Right lobe of liver (tissue), 6 donors: ENCODE measurements at regions not wholly inside any gene's neighbourhood (a gene's known extent, or its start where the extent isn't known, plus 50 kb on each side); places are given as distances from the start of the nearest gene placed in this dataset.
A peak's percentile ranks its signal among the peaks of the same experiment; 100 is the strongest.

ENCODE experiments used
- ATAC-seq, 4 donors: fragments of 200-7000 bp; cut with Tn5 transposase; one replicate each; pipeline ENCODE4 v1.9.1; 2020; ENCODE audit warnings: mild to moderate bottlenecking in 4 of 4, moderate library complexity in 4 of 4
- DNase-seq, 3 donors: peaks; one replicate each; pipeline ENCODE4 v3.0.0-alpha.2; 2020
- H3K27ac ChIP-seq, 3 donors: fragments of 200-600 bp; one replicate each; pipeline ENCODE4 v1.8.0; 2022
- H3K27me3 ChIP-seq, 2 donors: fragments of 200-600 bp; one replicate each; pipeline ENCODE4 v1.8.0; 2022
- H3K36me3 ChIP-seq, 4 donors: fragments of 200-600 bp; sonication (generic) in 1 of 4; one replicate each; pipeline versions ENCODE4 v1.5.1 to v1.8.0; 2017 to 2022; ENCODE audit warnings: control low read depth in 1 of 4
- H3K4me1 ChIP-seq, 4 donors: fragments of 200-600 bp; sonication (generic) in 1 of 4; one replicate each; pipeline versions ENCODE4 v1.5.1 to v1.8.0; 2017 to 2022; ENCODE audit warnings: control low read depth in 1 of 4
- H3K4me3 ChIP-seq, 3 donors: fragments of 200-600 bp; one replicate each; pipeline ENCODE4 v1.8.0; 2022
- H3K9me3 ChIP-seq, 4 donors: fragments of 200-600 bp; sonication (generic) in 1 of 4; one replicate each; pipeline versions ENCODE4 v1.5.1 to v1.8.0; 2017 to 2022; ENCODE audit warnings: control low read depth in 1 of 4
- POLR2A ChIP-seq: fragments of 450-650 bp; IDR thresholded peaks from one replicate; pipeline ENCODE4 v1.6.1; 2017; ENCODE audit warnings: antibody characterized with exemption, mild to moderate bottlenecking
- WGBS: methylation state at CpG from one replicate; pipeline ENCODE4 v1.1.6; 2018; ENCODE audit warnings: low coverage, low lambda C conversion rate; ENCODE audit not compliant: insufficient coverage; ENCODE audit errors: missing lambda C conversion rate; 5-methylcytosine and 5-hydroxymethylcytosine counted together
- intact Hi-C, 2 donors: fragments of 100-400 bp; cut with DNase I; formaldehyde crosslinking; loops; one replicate each; pipeline versions ENCODE4 v1.11.2 to v1.14.1; 2022
- TF ChIP-seq, protein P1 (sequence below), 4 donors: fragments of 200-600 bp in 3 of 4; fragments of 450-650 bp in 1 of 4; IDR thresholded peaks; one replicate each; pipeline versions ENCODE4 v1.5.1 to v1.8.0; 2016 to 2022; ENCODE audit warnings: antibody characterized with exemption in 4 of 4, mild to moderate bottlenecking in 2 of 4
- donor health status: DM: no; HTN: yes; CAD: no.
- donor health status: DM: no; HTN: no; CAD: no.
- donor health status: DM: no; HTN: no; CAD: no.
- donor health status: DM: no; HTN: yes; CAD: no.
- donor health status: DM: no; HTN: yes; CAD: no.

DNA sequence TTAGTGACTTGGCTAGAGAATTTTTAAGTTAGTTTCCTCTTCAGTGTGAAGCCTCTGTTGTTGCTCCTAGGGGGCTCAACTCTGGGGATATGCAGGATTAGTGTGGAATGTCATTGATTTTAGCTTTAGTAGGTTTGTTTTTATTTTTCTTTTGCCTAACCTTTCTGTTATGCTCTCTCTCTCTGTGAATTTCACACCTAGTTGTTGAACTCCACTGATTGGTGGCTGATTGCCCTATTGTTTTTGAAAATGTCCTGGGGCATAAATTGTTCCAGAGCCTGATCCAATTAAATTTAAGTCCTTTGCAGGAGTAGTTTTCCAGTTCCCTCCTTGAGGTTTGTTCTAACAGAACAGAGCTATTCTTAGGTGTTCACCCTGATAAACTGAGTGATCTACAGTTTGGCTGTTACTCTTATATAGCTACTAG lies 393.3 kb upstream of the CTSO start:
- no peak for ATAC-seq
- H3K36me3 ChIP-seq = no peaks in the 10 kb centered on the region
- no peaks in the 10 kb centered on the region for H3K27me3 ChIP-seq

DNA sequence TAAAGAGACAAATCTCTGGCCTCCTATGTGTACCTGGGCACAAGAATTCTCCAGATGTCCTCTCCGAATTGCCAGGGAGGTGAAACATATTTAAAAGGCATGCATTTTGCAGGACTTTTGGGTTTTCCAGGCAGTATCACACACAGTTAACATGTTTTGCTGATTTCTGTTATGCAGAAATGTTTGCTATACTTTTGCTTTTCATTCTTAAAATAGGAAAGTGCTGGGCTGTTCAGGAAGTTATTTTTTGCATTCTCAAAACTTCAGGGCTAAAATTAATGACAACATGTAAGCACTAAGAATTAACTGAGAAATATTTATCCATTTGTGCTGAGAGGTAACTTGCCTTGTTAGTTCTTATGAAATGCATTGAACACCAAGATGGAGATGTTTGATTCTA lies 390.7 kb upstream of the CTSO start:
- Histone ChIP-seq H3K4me3 (no peak overlapping the region), H3K4me1 (no peaks in the 10 kb centered on the region), H3K27ac (no peak overlapping the region), H3K36me3 (no peaks in the 10 kb centered on the region), H3K9me3 (no peaks in the 10 kb centered on the region), H3K27me3 (no peaks in the 10 kb centered on the region)
- intact Hi-C loops = no loop called here
- TF ChIP-seq, protein P1, sequence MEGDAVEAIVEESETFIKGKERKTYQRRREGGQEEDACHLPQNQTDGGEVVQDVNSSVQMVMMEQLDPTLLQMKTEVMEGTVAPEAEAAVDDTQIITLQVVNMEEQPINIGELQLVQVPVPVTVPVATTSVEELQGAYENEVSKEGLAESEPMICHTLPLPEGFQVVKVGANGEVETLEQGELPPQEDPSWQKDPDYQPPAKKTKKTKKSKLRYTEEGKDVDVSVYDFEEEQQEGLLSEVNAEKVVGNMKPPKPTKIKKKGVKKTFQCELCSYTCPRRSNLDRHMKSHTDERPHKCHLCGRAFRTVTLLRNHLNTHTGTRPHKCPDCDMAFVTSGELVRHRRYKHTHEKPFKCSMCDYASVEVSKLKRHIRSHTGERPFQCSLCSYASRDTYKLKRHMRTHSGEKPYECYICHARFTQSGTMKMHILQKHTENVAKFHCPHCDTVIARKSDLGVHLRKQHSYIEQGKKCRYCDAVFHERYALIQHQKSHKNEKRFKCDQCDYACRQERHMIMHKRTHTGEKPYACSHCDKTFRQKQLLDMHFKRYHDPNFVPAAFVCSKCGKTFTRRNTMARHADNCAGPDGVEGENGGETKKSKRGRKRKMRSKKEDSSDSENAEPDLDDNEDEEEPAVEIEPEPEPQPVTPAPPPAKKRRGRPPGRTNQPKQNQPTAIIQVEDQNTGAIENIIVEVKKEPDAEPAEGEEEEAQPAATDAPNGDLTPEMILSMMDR (IDR thresholded peaks at IDR 0.05) = no peak
- TF ChIP-seq POLR2A = no peak
- ATAC-seq = no peak
- 14% methylated on average over 1 of the region's 1 CpG for WGBS
- DNase-seq = no peak

More for the DNA sequence above, 393.3 kb upstream of the CTSO start:
- intact Hi-C loops = no loop called here
- no peak overlapping the region for H3K4me3 ChIP-seq
- TF ChIP-seq, protein P1 (IDR thresholded peaks at IDR 0.05) = no peak
- no peak for TF ChIP-seq POLR2A
- no peak overlapping the region for H3K27ac ChIP-seq
- no peaks in the 10 kb centered on the region for H3K9me3 ChIP-seq
- no peak for DNase-seq
- H3K4me1 ChIP-seq = no peaks in the 10 kb centered on the region

DNA sequence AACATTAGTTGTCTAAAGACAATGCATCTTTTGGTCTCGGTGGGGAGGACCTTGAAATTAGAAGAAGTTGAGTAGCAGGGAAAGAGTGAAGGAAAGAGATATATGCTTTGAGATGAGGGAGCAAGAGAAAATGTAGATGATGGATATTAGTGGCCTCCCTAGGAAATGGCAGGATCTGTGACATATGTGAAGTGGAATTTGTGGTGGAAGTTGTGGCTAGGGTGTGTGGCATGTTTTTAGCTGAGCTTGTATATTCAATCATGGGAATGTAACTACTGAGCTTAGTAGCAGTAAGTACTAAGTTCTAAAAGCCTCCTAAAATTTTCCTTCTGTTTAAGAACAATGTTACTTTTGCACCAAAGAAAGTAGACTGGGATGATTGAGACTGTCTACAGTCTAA lies 382.8 kb upstream of the CTSO start:
- no peak overlapping the region for H3K4me3 ChIP-seq
- ATAC-seq (no peak), DNase-seq (no peak)
- H3K27me3 ChIP-seq = no peaks in the 10 kb centered on the region
- TF ChIP-seq, protein P1 (IDR thresholded peaks at IDR 0.05) = no peak
- TF ChIP-seq POLR2A = no peak
- intact Hi-C loops = no loop called here
- H3K4me1 ChIP-seq = no peaks in the 10 kb centered on the region
- H3K27ac ChIP-seq = no peak overlapping the region
- H3K36me3 ChIP-seq = no peaks in the 10 kb centered on the region
- 32% methylated on average over 1 of the region's 1 CpG for WGBS
- H3K9me3 ChIP-seq = no peaks in the 10 kb centered on the region

DNA sequence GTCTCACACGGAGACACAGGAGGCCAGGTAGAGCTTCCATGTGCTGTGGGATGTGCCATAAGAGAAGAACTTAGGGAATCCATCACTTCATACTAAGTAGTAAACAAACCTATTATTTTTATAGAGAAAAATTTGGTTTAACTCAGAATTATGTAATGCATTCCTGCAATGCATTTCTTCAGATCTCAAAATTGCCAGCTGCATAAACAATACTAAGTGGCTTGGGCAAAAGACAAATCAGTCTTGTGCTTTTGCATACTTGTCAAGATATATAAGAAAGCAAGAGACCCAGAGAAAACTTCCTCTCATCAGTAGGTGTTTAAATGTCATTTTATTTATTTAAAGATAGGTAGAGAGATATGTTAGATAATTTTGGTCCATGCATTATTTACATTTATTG lies 382.1 kb upstream of the CTSO start:
- H3K36me3 ChIP-seq = no peaks in the 10 kb centered on the region
- DNase-seq (no peak), ATAC-seq (no peak)
- WGBS = 91% methylated on average over 1 of the region's 1 CpG
- TF ChIP-seq, protein P1 (IDR thresholded peaks at IDR 0.05) = no peak
- TF ChIP-seq POLR2A = no peak
- no peaks in the 10 kb centered on the region for H3K4me1 ChIP-seq
- H3K4me3 ChIP-seq = no peak overlapping the region
- no peaks in the 10 kb centered on the region for H3K9me3 ChIP-seq
- no peak overlapping the region for H3K27ac ChIP-seq
- no peaks in the 10 kb centered on the region for H3K27me3 ChIP-seq
- intact Hi-C loops = no loop called here

DNA sequence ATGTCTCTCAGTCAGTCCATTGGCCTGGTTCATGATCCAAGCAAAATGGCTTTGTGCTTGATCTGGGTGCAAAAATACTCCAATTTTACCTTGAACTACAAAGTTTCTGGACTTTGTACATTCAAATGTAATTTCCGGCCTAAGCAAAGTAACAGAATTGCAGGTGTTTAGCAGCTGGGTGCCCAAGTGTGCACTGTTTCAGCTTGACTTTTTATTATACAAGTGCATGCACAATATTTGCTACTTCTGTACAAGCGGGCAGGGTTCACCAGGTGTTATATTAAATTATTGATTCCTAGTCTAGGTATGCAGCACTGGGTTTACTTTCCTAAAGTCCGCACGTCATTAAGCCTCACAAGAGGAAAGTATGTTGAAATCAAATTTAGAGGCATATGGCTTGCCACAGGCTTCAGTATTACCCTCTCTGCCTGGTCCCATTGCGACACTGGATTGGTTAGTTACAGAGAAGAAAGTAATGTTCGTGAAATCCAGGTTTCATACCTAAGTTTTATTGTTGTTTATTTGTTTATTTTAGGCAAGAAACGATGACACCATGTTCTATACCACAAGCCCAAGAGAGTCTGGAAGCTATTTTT lies 376.9 kb upstream of the CTSO start:
- H3K27ac ChIP-seq = peak overlapping the region in 1 of 3 donors; percentile 59
- ATAC-seq (peak in 3 of 4 donors; percentile 56 to 90 (median 65)), DNase-seq (peak in 1 of 3 donors; percentile 39)
- H3K36me3 ChIP-seq = no peaks in the 10 kb centered on the region
- H3K4me1 ChIP-seq = no peaks in the 10 kb centered on the region
- WGBS = 36% methylated on average over 7 of the region's 7 CpGs
- no peak overlapping the region for H3K4me3 ChIP-seq
- TF ChIP-seq, protein P1 (IDR thresholded peaks at IDR 0.05) = no peak
- no peak for TF ChIP-seq POLR2A
- intact Hi-C loops = no loop called here
- H3K27me3 ChIP-seq = no peaks in the 10 kb centered on the region
- no peaks in the 10 kb centered on the region for H3K9me3 ChIP-seq
